Astrocyte (in vitro differentiated cells and primary cell): ENCODE measurements at regions not wholly inside any gene's neighbourhood (a gene's known extent, or its start where the extent isn't known, plus 50 kb on each side); places are given as distances from the start of the nearest gene placed in this dataset.

Experiments
- DNase-seq: peaks from one replicate; pipeline ENCODE4 v3.0.0-alpha.2; 2010; ENCODE audit warnings: low read depth
- FAIRE-seq: peaks from 2 replicates; lab custom pipeline; 2011; peaks lifted over from hg19 to GRCh38; lab: Jason Lieb, UNC
- H2AFZ ChIP-seq: 2 replicates; pipeline ENCODE4 v1.6.0; 2012; ENCODE audit warnings: low read depth, low read length, inconsistent platforms
- H3K27ac ChIP-seq: 2 replicates; pipeline ENCODE4 v1.5.1; 2011; ENCODE audit warnings: low read depth, low read length, inconsistent platforms
- H3K27me3 ChIP-seq: 2 replicates; pipeline ENCODE4 v1.6.0; 2011; ENCODE audit warnings: low read length, inconsistent platforms; ENCODE audit not compliant: insufficient read depth
- H3K36me3 ChIP-seq: 2 replicates; pipeline ENCODE4 v1.5.1; 2011; ENCODE audit warnings: low read length, inconsistent platforms; ENCODE audit not compliant: insufficient read depth
- H3K4me1 ChIP-seq: 2 replicates; pipeline ENCODE4 v1.5.1; 2011; ENCODE audit warnings: low read length, inconsistent platforms; ENCODE audit not compliant: insufficient read depth
- H3K4me2 ChIP-seq: 2 replicates; pipeline ENCODE4 v1.6.0; 2012; ENCODE audit warnings: low read length, inconsistent platforms
- H3K4me3 ChIP-seq: 2 replicates; pipeline ENCODE4 v1.5.1; 2011; ENCODE audit warnings: low read depth, mild to moderate bottlenecking, low read length, inconsistent platforms; ENCODE audit not compliant: insufficient read depth
- H3K79me2 ChIP-seq: 2 replicates; pipeline ENCODE4 v1.6.0; 2012; ENCODE audit warnings: mild to moderate bottlenecking, low read length, inconsistent platforms; ENCODE audit not compliant: insufficient read depth
- H3K9ac ChIP-seq: 2 replicates; pipeline ENCODE4 v1.6.0; 2012; ENCODE audit warnings: mild to moderate bottlenecking, low read length, inconsistent platforms
- H3K9me3 ChIP-seq: 2 replicates; pipeline ENCODE4 v1.5.1; 2012; ENCODE audit warnings: low read depth, mild to moderate bottlenecking, low read length, inconsistent platforms; ENCODE audit not compliant: insufficient read depth
- H4K20me1 ChIP-seq: 2 replicates; pipeline ENCODE4 v1.6.0; 2012; ENCODE audit warnings: low read length, inconsistent platforms; ENCODE audit not compliant: insufficient read depth
- H3K27ac Mint-ChIP-seq: one replicate; pipeline ENCODE4 v1.8.0; 2021; ENCODE audit warnings: mild to moderate bottlenecking, mixed read lengths; ENCODE audit not compliant: unreplicated experiment
- H3K27me3 Mint-ChIP-seq: one replicate; pipeline ENCODE4 v1.8.0; 2021; ENCODE audit warnings: low read depth, mixed read lengths; ENCODE audit not compliant: unreplicated experiment
- H3K36me3 Mint-ChIP-seq: one replicate; pipeline ENCODE4 v1.8.0; 2021; ENCODE audit warnings: low read depth, mixed read lengths; ENCODE audit not compliant: unreplicated experiment
- H3K4me1 Mint-ChIP-seq: one replicate; pipeline ENCODE4 v1.8.0; 2021; ENCODE audit warnings: low read depth, mixed read lengths; ENCODE audit not compliant: unreplicated experiment
- H3K4me3 Mint-ChIP-seq: one replicate; pipeline ENCODE4 v1.8.0; 2021; ENCODE audit warnings: mild to moderate bottlenecking, moderate library complexity, mixed read lengths; ENCODE audit not compliant: unreplicated experiment
- H3K9me3 Mint-ChIP-seq: one replicate; pipeline ENCODE4 v1.8.0; 2021; ENCODE audit warnings: mild to moderate bottlenecking, mixed read lengths; ENCODE audit not compliant: unreplicated experiment
- EZH2 ChIP-seq: IDR thresholded peaks from 2 replicates; pipeline ENCODE4 v1.6.1; 2012; ENCODE audit warnings: mild to moderate bottlenecking, low read length, inconsistent platforms; ENCODE audit not compliant: insufficient read depth
- TF ChIP-seq, protein P1 (sequence below): IDR thresholded peaks from 2 replicates; pipeline ENCODE4 v1.5.1; 2011; ENCODE audit warnings: low read depth, mild to moderate bottlenecking, inconsistent platforms, low read length, moderate library complexity; ENCODE audit not compliant: insufficient read depth

DNA sequence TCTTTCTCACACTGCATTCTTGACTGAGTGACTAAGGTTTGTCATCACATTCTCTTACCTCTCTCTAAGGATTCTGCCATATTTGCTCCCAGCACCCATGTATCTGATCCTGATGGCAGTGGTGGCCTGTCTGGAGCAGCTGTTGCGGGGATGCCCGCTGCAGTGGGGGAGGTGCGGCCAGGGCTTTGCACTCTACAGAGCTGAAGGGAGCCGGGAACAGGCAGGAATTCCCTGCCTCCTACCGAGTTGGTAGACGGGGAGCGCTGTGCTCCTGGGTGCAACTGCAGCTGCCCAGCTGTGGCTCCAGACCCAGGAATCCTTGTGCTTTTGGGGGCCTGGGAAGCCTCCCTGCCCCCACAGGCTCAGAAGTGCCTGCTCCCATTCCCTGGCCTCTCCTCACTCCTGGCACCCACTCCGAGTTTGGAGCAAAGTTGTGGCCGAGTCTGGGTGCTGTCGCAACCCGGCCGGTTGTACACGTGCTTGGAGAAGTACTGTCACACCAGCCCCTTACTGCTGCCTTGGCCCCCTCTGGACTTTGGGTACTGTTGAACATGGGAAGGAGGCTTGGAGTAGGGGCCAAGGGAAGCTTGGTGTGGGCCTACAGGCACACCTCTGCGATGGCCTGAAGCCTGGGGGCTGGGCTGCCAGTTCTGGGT lies 106.9 kb upstream of the OR4E1 start:
- Mint-ChIP-seq H3K27ac (no peak overlapping the region), H3K4me3 (no peak overlapping the region), H3K9me3 (no peaks in the 10 kb centered on the region), H3K36me3 (no peaks in the 10 kb centered on the region), H3K27me3 (no peaks in the 10 kb centered on the region), H3K4me1 (peaks cover 13% of the 10 kb centered on the region)
- Histone ChIP-seq H3K27ac (no peak overlapping the region), H3K4me1 (no peaks in the 10 kb centered on the region), H2AFZ (no peak overlapping the region), H3K79me2 (no peaks in the 10 kb centered on the region), H3K4me2 (no peak overlapping the region), H3K36me3 (no peaks in the 10 kb centered on the region), H3K9me3 (peaks cover 4% of the 10 kb centered on the region), H3K9ac (no peak overlapping the region), H4K20me1 (no peaks in the 10 kb centered on the region), H3K27me3 (no peaks in the 10 kb centered on the region), H3K4me3 (no peak overlapping the region)
- FAIRE-seq (no peak), DNase-seq (no peak)
- TF ChIP-seq, protein P1, sequence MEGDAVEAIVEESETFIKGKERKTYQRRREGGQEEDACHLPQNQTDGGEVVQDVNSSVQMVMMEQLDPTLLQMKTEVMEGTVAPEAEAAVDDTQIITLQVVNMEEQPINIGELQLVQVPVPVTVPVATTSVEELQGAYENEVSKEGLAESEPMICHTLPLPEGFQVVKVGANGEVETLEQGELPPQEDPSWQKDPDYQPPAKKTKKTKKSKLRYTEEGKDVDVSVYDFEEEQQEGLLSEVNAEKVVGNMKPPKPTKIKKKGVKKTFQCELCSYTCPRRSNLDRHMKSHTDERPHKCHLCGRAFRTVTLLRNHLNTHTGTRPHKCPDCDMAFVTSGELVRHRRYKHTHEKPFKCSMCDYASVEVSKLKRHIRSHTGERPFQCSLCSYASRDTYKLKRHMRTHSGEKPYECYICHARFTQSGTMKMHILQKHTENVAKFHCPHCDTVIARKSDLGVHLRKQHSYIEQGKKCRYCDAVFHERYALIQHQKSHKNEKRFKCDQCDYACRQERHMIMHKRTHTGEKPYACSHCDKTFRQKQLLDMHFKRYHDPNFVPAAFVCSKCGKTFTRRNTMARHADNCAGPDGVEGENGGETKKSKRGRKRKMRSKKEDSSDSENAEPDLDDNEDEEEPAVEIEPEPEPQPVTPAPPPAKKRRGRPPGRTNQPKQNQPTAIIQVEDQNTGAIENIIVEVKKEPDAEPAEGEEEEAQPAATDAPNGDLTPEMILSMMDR, result no peak
- no peak for TF ChIP-seq EZH2

DNA sequence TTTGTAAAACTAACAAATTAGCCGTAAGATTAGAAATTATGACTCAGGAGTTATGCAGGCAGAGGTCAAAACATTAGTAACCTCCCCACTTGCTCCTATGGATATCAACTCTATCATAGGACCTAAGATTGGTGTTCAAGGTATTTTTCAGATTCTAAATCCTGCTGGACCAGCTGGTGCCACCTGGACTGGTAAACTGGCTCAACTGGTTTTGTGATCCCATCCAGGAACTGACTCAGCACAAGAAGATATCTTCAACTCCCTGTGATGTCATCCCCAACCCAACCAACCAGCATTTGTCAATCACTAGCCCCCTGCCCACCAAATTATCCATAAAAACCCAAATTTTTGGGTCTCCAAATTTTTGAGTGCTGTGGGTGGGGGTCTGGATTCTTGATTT lies 98.1 kb upstream of the OR4E1 start:
- Mint-ChIP-seq H3K9me3 (no peaks in the 10 kb centered on the region), H3K36me3 (no peaks in the 10 kb centered on the region), H3K4me3 (no peak overlapping the region), H3K27ac (no peak overlapping the region), H3K27me3 (no peaks in the 10 kb centered on the region), H3K4me1 (peaks cover 18% of the 10 kb centered on the region)
- no peaks in the 10 kb centered on the region for H3K27me3 ChIP-seq
- H3K36me3 ChIP-seq, result no peaks in the 10 kb centered on the region
- H3K9ac ChIP-seq, result no peak overlapping the region
- H3K79me2 ChIP-seq, result no peaks in the 10 kb centered on the region
- H3K27ac ChIP-seq, result no peak overlapping the region
- TF ChIP-seq, protein P1, result no peak
- TF ChIP-seq EZH2, result no peak
- no peak overlapping the region for H3K4me3 ChIP-seq
- FAIRE-seq (no peak), DNase-seq (no peak)
- H2AFZ ChIP-seq, result no peak overlapping the region
- no peak overlapping the region for H3K4me2 ChIP-seq
- no peaks in the 10 kb centered on the region for H4K20me1 ChIP-seq
- no peaks in the 10 kb centered on the region for H3K9me3 ChIP-seq
- H3K4me1 ChIP-seq, result no peaks in the 10 kb centered on the region

DNA sequence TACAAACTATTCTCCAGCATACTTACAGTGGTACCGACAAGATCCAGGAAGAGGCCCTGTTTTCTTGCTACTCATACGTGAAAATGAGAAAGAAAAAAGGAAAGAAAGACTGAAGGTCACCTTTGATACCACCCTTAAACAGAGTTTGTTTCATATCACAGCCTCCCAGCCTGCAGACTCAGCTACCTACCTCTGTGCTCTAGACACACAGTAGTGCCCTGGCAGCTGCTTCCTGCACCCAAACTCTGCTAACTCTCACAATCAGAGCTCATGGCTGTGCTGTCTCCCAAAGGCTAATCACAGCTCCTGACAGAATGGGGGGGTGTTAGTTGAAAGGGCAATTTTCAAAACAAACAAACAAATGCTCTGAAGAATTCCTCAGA lies 95.2 kb upstream of the OR4E1 start:
- FAIRE-seq, result no peak
- no peaks in the 10 kb centered on the region for H4K20me1 ChIP-seq
- Mint-ChIP-seq H3K4me3 (no peak overlapping the region), H3K9me3 (no peaks in the 10 kb centered on the region), H3K36me3 (no peaks in the 10 kb centered on the region), H3K27ac (no peak overlapping the region), H3K4me1 (peaks cover 10% of the 10 kb centered on the region), H3K27me3 (peaks cover 7% of the 10 kb centered on the region)
- no peak overlapping the region for H2AFZ ChIP-seq
- H3K4me2 ChIP-seq, result no peak overlapping the region
- DNase-seq, result no peak
- TF ChIP-seq, protein P1, result no peak
- no peak for TF ChIP-seq EZH2
- H3K79me2 ChIP-seq, result no peaks in the 10 kb centered on the region
- H3K27me3 ChIP-seq, result no peaks in the 10 kb centered on the region
- H3K4me1 ChIP-seq, result no peaks in the 10 kb centered on the region
- no peak overlapping the region for H3K27ac ChIP-seq
- H3K9ac ChIP-seq, result no peak overlapping the region
- no peak overlapping the region for H3K4me3 ChIP-seq
- H3K36me3 ChIP-seq, result no peaks in the 10 kb centered on the region
- H3K9me3 ChIP-seq, result no peaks in the 10 kb centered on the region
